GM12878 (cell line): ENCODE measurements at regions not wholly inside any gene's neighbourhood (a gene's known extent, or its start where the extent isn't known, plus 50 kb on each side); places are given as distances from the start of the nearest gene placed in this dataset.

Source experiments
- ATAC-seq: fragments of 200-7000 bp; cut with Tn5 transposase; 3 replicates; pipeline ENCODE4 v1.9.1; 2020; ENCODE audit warnings: mild to moderate bottlenecking, moderate library complexity
- BruUV-seq: library from RNA; stranded (reverse); fragments of 400-500 nt; replicated peaks from 2 replicates; lab custom pipeline; 2021; lab: Mats Ljungman, UMichigan
- CTCF ChIA-PET: fragments of 300-600 bp; sonication (Branson Sonifier 250); formaldehyde crosslinking; extraction: SDS; loops from one replicate; lab custom pipeline; 2021; ENCODE audit warnings: inconsistent platforms; lab: Yijun Ruan, JAX
- POLR2A ChIA-PET: fragments of 350-600 bp; formaldehyde crosslinking; extraction: SDS; loops from one replicate; lab custom pipeline; 2021; ENCODE audit warnings: inconsistent platforms; lab: Charles Lee
- RAD21 ChIA-PET: fragments of 300-600 bp; sonication (Branson Sonifier 250); formaldehyde crosslinking; loops from one replicate; lab custom pipeline; 2023; ENCODE audit warnings: antibody characterized with exemption; ENCODE audit not compliant: unreplicated experiment; lab: Charles Lee
- SMC1A ChIA-PET: fragments of 300-600 bp; sonication (Branson Sonifier 250); formaldehyde crosslinking; loops from one replicate; lab custom pipeline; 2023; ENCODE audit not compliant: unreplicated experiment, uncharacterized antibody; lab: Charles Lee
- DNase-seq: peaks from one replicate; pipeline ENCODE4 v3.0.0-alpha.2; 2011; ENCODE audit warnings: low read depth, low spot score
- FAIRE-seq: peaks from 3 replicates; lab custom pipeline; 2011; peaks lifted over from hg19 to GRCh38; lab: Jason Lieb, UNC
- H2AFZ ChIP-seq: 2 replicates; pipeline ENCODE4 v1.6.0; 2011; ENCODE audit warnings: low read depth, low read length, control low read depth; ENCODE audit not compliant: control insufficient read depth
- H3K27ac ChIP-seq: 2 replicates; pipeline ENCODE4 v1.5.1; 2011; ENCODE audit warnings: control low read depth; ENCODE audit not compliant: control insufficient read depth, insufficient read depth
- H3K27me3 ChIP-seq, 2 experiments: replicated peaks in 1 of 2; 2 replicates each; pipeline versions ENCODE4 v1.6.0 to v1.6.1; 2011; ENCODE audit warnings: low read length in 1 of 2; ENCODE audit not compliant: control insufficient read depth in 2 of 2, insufficient read depth in 2 of 2
- H3K36me3 ChIP-seq, 2 experiments: 2 replicates each; pipeline ENCODE4 v1.5.1; 2011; ENCODE audit warnings: low read length in 1 of 2; ENCODE audit not compliant: control insufficient read depth in 2 of 2, insufficient read depth in 2 of 2
- H3K4me1 ChIP-seq: 2 replicates; pipeline ENCODE4 v1.6.1; 2011; ENCODE audit warnings: mild to moderate bottlenecking, low read length, moderate library complexity, mixed read lengths; ENCODE audit not compliant: control insufficient read depth, insufficient read depth
- H3K4me2 ChIP-seq: 2 replicates; pipeline ENCODE4 v1.6.0; 2011; ENCODE audit warnings: control low read depth; ENCODE audit not compliant: control insufficient read depth, insufficient read depth
- H3K4me3 ChIP-seq: fragments of 200-600 bp; sonication (generic); 2 replicates; pipeline ENCODE4 v1.5.1; 2016
- H3K79me2 ChIP-seq: 2 replicates; pipeline ENCODE4 v1.6.0; 2011; ENCODE audit warnings: low read length; ENCODE audit not compliant: control insufficient read depth, insufficient read depth
- H3K9ac ChIP-seq: 2 replicates; pipeline ENCODE4 v1.8.0; 2011; ENCODE audit warnings: low read length, control low read depth, mixed read lengths; ENCODE audit not compliant: control insufficient read depth, insufficient read depth
- H3K9me3 ChIP-seq: replicated peaks from 3 replicates; pipeline ENCODE4 v1.5.1; 2011; ENCODE audit warnings: mild to moderate bottlenecking, low read length; ENCODE audit not compliant: control insufficient read depth, insufficient read depth
- H4K20me1 ChIP-seq: 2 replicates; pipeline ENCODE4 v1.6.0; 2011; ENCODE audit not compliant: control insufficient read depth, insufficient read depth
- CBFB ChIP-seq: IDR thresholded peaks from 2 replicates; pipeline ENCODE4 v1.6.1; 2016; ENCODE audit warnings: antibody characterized with exemption, low read depth
- CEBPB ChIP-seq, 2 experiments: fragments of 150-350 bp in 1 of 2; IDR thresholded peaks; 2 replicates each; pipeline ENCODE4 v1.6.1; 2012 to 2014; ENCODE audit warnings: low read depth in 2 of 2, low read length in 2 of 2, borderline replicate concordance in 1 of 2, inconsistent platforms in 1 of 2
- CHD4 ChIP-seq: fragments of 200-600 bp; sonication (generic); IDR thresholded peaks from 2 replicates; pipeline ENCODE4 v1.6.1; 2016; ENCODE audit warnings: mild to moderate bottlenecking
- EED ChIP-seq: sonication (generic); IDR thresholded peaks from 2 replicates; pipeline ENCODE4 v1.6.1; 2016; ENCODE audit warnings: antibody characterized with exemption, low read depth
- ESRRA ChIP-seq: IDR thresholded peaks from 2 replicates; pipeline ENCODE4 v1.6.1; 2012; ENCODE audit warnings: mild to moderate bottlenecking, low read length, improper control_type of control experiment
- FOXM1 ChIP-seq: IDR thresholded peaks from 2 replicates; pipeline ENCODE4 v1.6.1; 2012; ENCODE audit warnings: low read depth, mild to moderate bottlenecking, inconsistent platforms, low read length, moderate library complexity
- GABPA ChIP-seq: IDR thresholded peaks from 2 replicates; pipeline ENCODE4 v1.6.1; 2014; ENCODE audit warnings: antibody characterized with exemption, low read depth, mild to moderate bottlenecking, inconsistent platforms
- GATAD2B ChIP-seq: fragments of 450-650 bp; conservative IDR thresholded peaks from 2 replicates; pipeline ENCODE4 v1.6.1; 2017; ENCODE audit warnings: low read depth, mild to moderate bottlenecking, moderate library complexity
- HDAC6 ChIP-seq: fragments of 200-600 bp; sonication (generic); IDR thresholded peaks from one replicate; pipeline ENCODE4 v1.8.0; 2017; ENCODE audit warnings: antibody characterized with exemption; ENCODE audit not compliant: unreplicated experiment
- MTA3 ChIP-seq: IDR thresholded peaks from 2 replicates; pipeline ENCODE4 v1.6.1; 2012; ENCODE audit warnings: low read length, inconsistent platforms, borderline replicate concordance
- MYB ChIP-seq: fragments of 150-350 bp; IDR thresholded peaks from 2 replicates; pipeline ENCODE4 v1.6.1; 2014; ENCODE audit warnings: mild to moderate bottlenecking, low read depth, low read length, borderline replicate concordance
- NFIC ChIP-seq: IDR thresholded peaks from 2 replicates; pipeline ENCODE4 v1.6.1; 2012; ENCODE audit warnings: low read depth, mild to moderate bottlenecking, inconsistent platforms, low read length, moderate library complexity
- PRDM15 ChIP-seq: fragments of 450-650 bp; formaldehyde crosslinking; IDR thresholded peaks from 2 replicates; pipeline ENCODE4 v1.4.0; 2020; ENCODE audit warnings: mild to moderate bottlenecking, moderate library complexity
- RELA ChIP-seq: fragments of 450-650 bp; IDR thresholded peaks from 2 replicates; pipeline ENCODE4 v1.8.0; 2014; ENCODE audit warnings: borderline replicate concordance; ENCODE audit not compliant: partially characterized antibody
- SIX5 ChIP-seq: IDR thresholded peaks from 2 replicates; pipeline ENCODE4 v1.6.1; 2011; ENCODE audit warnings: mild to moderate bottlenecking, low read depth, low read length, moderate library complexity; ENCODE audit not compliant: severe bottlenecking
- SP1 ChIP-seq: IDR thresholded peaks from one replicate; pipeline ENCODE4 v1.6.1; 2011; ENCODE audit warnings: low read depth, low read length
- ZBTB40 ChIP-seq: fragments of 450-650 bp; IDR thresholded peaks from 2 replicates; pipeline ENCODE4 v1.6.1; 2016; ENCODE audit warnings: mild to moderate bottlenecking, moderate library complexity, borderline replicate concordance
- ZNF24 ChIP-seq: fragments of 450-650 bp; IDR thresholded peaks from 2 replicates; pipeline ENCODE4 v1.6.1; 2017; ENCODE audit warnings: antibody characterized with exemption, mild to moderate bottlenecking
- WGBS: methylation state at CpG from one replicate; pipeline ENCODE4 v1.1.6; 2016; ENCODE audit warnings: low lambda C conversion rate; ENCODE audit not compliant: insufficient replicate concordance, insufficient coverage; ENCODE audit errors: missing lambda C conversion rate; 5-methylcytosine and 5-hydroxymethylcytosine counted together
- in situ Hi-C: fragments of 300-500 bp; cut with MboI; formaldehyde crosslinking; loops from 9 replicates; pipeline ENCODE4 v1.14.3; 2018; ENCODE audit warnings: mixed read lengths
- intact Hi-C: fragments of 100-400 bp; cut with micrococcal nuclease; formaldehyde crosslinking; loops from one replicate; pipeline ENCODE4 v1.14.2; 2022; ENCODE audit not compliant: unreplicated experiment
- TF ChIP-seq, protein P1 (sequence below): IDR thresholded peaks from 2 replicates; pipeline ENCODE4 v1.6.1; 2011; ENCODE audit warnings: low read depth, mild to moderate bottlenecking, low read length, moderate library complexity, borderline replicate concordance; ENCODE audit errors: extremely low read depth

DNA sequence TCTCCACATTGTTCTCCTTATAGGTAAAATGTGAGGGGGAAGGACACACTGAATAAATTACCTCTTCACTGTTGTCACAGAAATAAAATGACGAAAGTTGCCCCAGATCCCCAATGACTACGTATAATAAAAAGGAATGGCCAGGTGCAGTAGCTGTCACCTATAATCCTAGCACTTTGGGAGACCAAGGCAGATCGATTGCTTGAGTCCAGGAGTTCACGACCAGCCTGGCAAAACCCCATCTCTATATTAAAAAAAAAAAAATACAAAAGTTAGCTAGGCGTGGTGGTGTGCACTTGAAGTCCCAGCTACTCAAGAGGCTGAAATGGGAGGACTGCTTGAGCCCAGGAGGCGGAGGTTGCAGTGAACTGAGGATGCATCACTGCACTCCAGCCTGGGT, 82.2 kb upstream of the APC start:
- RAD21 ChIA-PET: no interaction called here
- BruUV-seq: no TSS peak
- intact Hi-C loops (no loop called here), in situ Hi-C loops (no loop called here)
- DNase-seq (no peak), ATAC-seq (no peak), FAIRE-seq (no peak)
- CTCF ChIA-PET: no interaction called here
- H3K27me3 ChIP-seq: peaks cover 0 to 1% of the 10 kb centered on the region in 2 experiments; a peak in 1 of 4 replicates
- POLR2A ChIA-PET: interaction anchor here (0.6 kb wide), 1 partner anchor 26 kb away, joined by 3 read pairs; no protein-coding TSS in a partner anchor
- no peaks in the 10 kb centered on the region for H4K20me1 ChIP-seq
- no peaks in the 10 kb centered on the region for H3K36me3 ChIP-seq
- H3K4me1 ChIP-seq: no peaks in the 10 kb centered on the region
- H3K4me2 ChIP-seq: no peak overlapping the region
- no peak overlapping the region for H3K27ac ChIP-seq
- no peak overlapping the region for H3K4me3 ChIP-seq
- 38% methylated on average over 6 of the region's 6 CpGs for WGBS
- SMC1A ChIA-PET: interaction anchor here (1.1 kb wide), 1 partner anchor 15 kb away, joined by 4 read pairs; no protein-coding TSS in a partner anchor
- no peaks in the 10 kb centered on the region for H3K79me2 ChIP-seq
- no peaks in the 10 kb centered on the region; the same call in 2 of the 3 replicates for H3K9me3 ChIP-seq
- no peak overlapping the region for H3K9ac ChIP-seq
- H2AFZ ChIP-seq: no peak overlapping the region
- TF ChIP-seq ZNF24 (no peak), PRDM15 (CRISPR knock-in tag) (no peak), ZBTB40 (no peak), MTA3 (no peak), CBFB (no peak), MYB (no peak), ESRRA (no peak), RELA (no peak), NFIC (no peak), CEBPB (IDR thresholded peaks at IDR 0.05; ENCODE audit: borderline replicate concordance in 1 of 2, low read depth in 2 of 2, low read length in 2 of 2) (no peak), EED (no peak), SIX5 (no peak), FOXM1 (no peak), HDAC6 (no peak), SP1 (no peak), GABPA (no peak), CHD4 (no peak), GATAD2B (no peak)
- TF ChIP-seq, protein P1, sequence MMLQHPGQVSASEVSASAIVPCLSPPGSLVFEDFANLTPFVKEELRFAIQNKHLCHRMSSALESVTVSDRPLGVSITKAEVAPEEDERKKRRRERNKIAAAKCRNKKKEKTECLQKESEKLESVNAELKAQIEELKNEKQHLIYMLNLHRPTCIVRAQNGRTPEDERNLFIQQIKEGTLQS: no peak
